Activated CD4-positive, CD25-positive, alpha-beta regulatory T cell treated with anti-CD3 and anti-CD28 coated beads, Interleukin-2, amount 50 U/mL, for 72 hours (primary cell): ENCODE measurements at regions not wholly inside any gene's neighbourhood (a gene's known extent, or its start where the extent isn't known, plus 50 kb on each side); places are given as distances from the start of the nearest gene placed in this dataset.
"Not testable (repeated sequence)": the region's sequence is repeated elsewhere in the genome, so short reads cannot be mapped to it uniquely, and the experiment has no call there.

ENCODE experiments used
- DNase-seq: peaks from one replicate; pipeline ENCODE4 v3.0.0; 2021

- not testable (repeated sequence) for DNase-seq
Observed at GRCh38 chr5:21274361-21274760, 1286.4 kb upstream of the CDH18 start.

GRCh38 chr5:21263361-21263760 is 1275.4 kb upstream of the CDH18 start:
- DNase-seq, result no peak

GRCh38 chr5:21254161-21254560 is 1266.2 kb upstream of the CDH18 start:
- DNase-seq, result no peak

GRCh38 chr5:21244982-21245381 is 1257.0 kb upstream of the CDH18 start:
- DNase-seq, result no peak

GRCh38 chr5:21238786-21239185 is 1250.8 kb upstream of the CDH18 start:
- DNase-seq, result no peak

GRCh38 chr5:21237461-21237860 is 1249.5 kb upstream of the CDH18 start:
- no peak for DNase-seq

GRCh38 chr5:21236971-21237427 is 1249.0 kb upstream of the CDH18 start:
- no peak for DNase-seq

GRCh38 chr5:21236104-21236503 is 1248.1 kb upstream of the CDH18 start:
- DNase-seq, result no peak

- no peak for DNase-seq
Observed at GRCh38 chr5:21225223-21226064, 1237.4 kb upstream of the CDH18 start.

- no peak for DNase-seq
Observed at GRCh38 chr5:21221616-21222015, 1233.6 kb upstream of the CDH18 start.

GRCh38 chr5:21219966-21220365 is 1232.0 kb upstream of the CDH18 start:
- DNase-seq, result no peak

GRCh38 chr5:21219251-21219650 is 1231.3 kb upstream of the CDH18 start:
- DNase-seq, result no peak

GRCh38 chr5:21212026-21212425 is 1224.0 kb upstream of the CDH18 start:
- DNase-seq, result no peak

GRCh38 chr5:21209409-21209808 is 1221.4 kb upstream of the CDH18 start:
- no peak for DNase-seq

- no peak for DNase-seq
Observed at GRCh38 chr5:21199087-21199486, 1211.1 kb upstream of the CDH18 start.

GRCh38 chr5:21195145-21195544 is 1207.1 kb upstream of the CDH18 start:
- DNase-seq, result no peak

GRCh38 chr5:21185536-21185935 is 1197.5 kb upstream of the CDH18 start:
- DNase-seq, result no peak

GRCh38 chr5:21184581-21184980 is 1196.6 kb upstream of the CDH18 start:
- no peak for DNase-seq

- no peak for DNase-seq
Observed at GRCh38 chr5:21181609-21182125, 1193.7 kb upstream of the CDH18 start.

- DNase-seq, result no peak
Observed at GRCh38 chr5:21173526-21173925, 1185.5 kb upstream of the CDH18 start.

GRCh38 chr5:21173036-21173435 is 1185.0 kb upstream of the CDH18 start:
- DNase-seq, result no peak

GRCh38 chr5:21171038-21171437 is 1183.0 kb upstream of the CDH18 start:
- no peak for DNase-seq

- no peak for DNase-seq
Observed at GRCh38 chr5:21168557-21168956, 1180.6 kb upstream of the CDH18 start.

GRCh38 chr5:21165344-21165743 is 1177.3 kb upstream of the CDH18 start:
- DNase-seq, result no peak

- no peak for DNase-seq
Observed at GRCh38 chr5:21164425-21164824, 1176.4 kb upstream of the CDH18 start.
